Thyroid gland (tissue), 4 donors: ENCODE measurements at regions not wholly inside any gene's neighbourhood (a gene's known extent, or its start where the extent isn't known, plus 50 kb on each side); places are given as distances from the start of the nearest gene placed in this dataset.

Source experiments
- CTCF ChIP-seq, 6 experiments: fragments of 200-600 bp in 3 of 6; fragments of 450-650 bp in 3 of 6; sonication (generic) in 3 of 6; IDR thresholded peaks; one replicate each; pipeline ENCODE4 v1.5.1; 2016 to 2019; ENCODE audit warnings: antibody characterized with exemption in 6 of 6, mild to moderate bottlenecking in 2 of 6, inconsistent platforms in 1 of 6, moderate library complexity in 1 of 6
- POLR2A ChIP-seq, 2 donors: fragments of 450-650 bp; IDR thresholded peaks; one replicate each; pipeline ENCODE4 v1.6.1; 2017; ENCODE audit warnings: antibody characterized with exemption in 2 of 2, mild to moderate bottlenecking in 2 of 2, moderate library complexity in 1 of 2

DNA sequence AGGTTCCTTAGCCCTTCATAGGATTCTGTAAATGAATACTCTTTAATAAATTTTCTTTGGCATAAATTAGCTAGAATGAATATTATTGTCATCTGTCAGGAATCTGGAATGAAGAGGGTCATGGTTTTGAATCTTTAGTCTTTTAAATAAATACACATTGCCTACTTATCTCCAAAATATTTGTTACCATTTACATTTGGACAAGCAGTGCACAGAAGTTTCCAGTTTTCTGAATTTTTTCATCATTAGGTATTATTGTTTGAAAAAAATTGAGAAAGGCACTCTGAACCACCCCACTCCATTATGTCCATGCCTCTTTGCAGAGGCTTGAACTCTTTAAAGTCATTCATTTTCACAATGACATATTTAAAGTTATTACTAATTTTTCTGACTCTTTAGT lies 549.0 kb upstream of the LUZP2 start:
- no peak for TF ChIP-seq CTCF (IDR thresholded peaks at IDR 0.05)
- TF ChIP-seq POLR2A (IDR thresholded peaks at IDR 0.05) = no peak
